Activated CD8-positive, alpha-beta T cell treated with anti-CD3 and anti-CD28 coated beads for 36 hours (primary cell): ENCODE measurements at regions not wholly inside any gene's neighbourhood (a gene's known extent, or its start where the extent isn't known, plus 50 kb on each side); places are given as distances from the start of the nearest gene placed in this dataset.

Experiments
- ATAC-seq: fragments of 200-7000 bp; cut with Tn5 transposase; one replicate; pipeline ENCODE4 v1.10.0; 2021; ENCODE audit warnings: mild to moderate bottlenecking, moderate library complexity
- CTCF ChIA-PET: fragments of 350-600 bp; sonication (Branson Sonifier 250); formaldehyde crosslinking; loops from one replicate; lab custom pipeline; 2021; ENCODE audit warnings: antibody characterized with exemption; lab: Charles Lee
- POLR2A ChIA-PET: fragments of 350-600 bp; sonication (Branson Sonifier 250); formaldehyde crosslinking; loops from one replicate; lab custom pipeline; 2021; ENCODE audit warnings: antibody characterized with exemption; lab: Charles Lee
- DNase-seq: peaks from one replicate; pipeline ENCODE4 v3.0.0-alpha.2; 2020
- H3K27ac Mint-ChIP-seq: one replicate; pipeline ENCODE4 v1.8.0; 2021; ENCODE audit warnings: mild to moderate bottlenecking, mixed read lengths
- H3K27me3 Mint-ChIP-seq: one replicate; pipeline ENCODE4 v1.8.0; 2021; ENCODE audit warnings: mixed read lengths
- H3K36me3 Mint-ChIP-seq: one replicate; pipeline ENCODE4 v1.8.0; 2021; ENCODE audit warnings: low read depth, mixed read lengths
- H3K4me1 Mint-ChIP-seq: one replicate; pipeline ENCODE4 v1.8.0; 2021; ENCODE audit warnings: low read depth, mixed read lengths
- H3K4me3 Mint-ChIP-seq: one replicate; pipeline ENCODE4 v1.8.0; 2021; ENCODE audit warnings: mild to moderate bottlenecking, moderate library complexity, mixed read lengths
- H3K9me3 Mint-ChIP-seq: one replicate; pipeline ENCODE4 v1.8.0; 2021; ENCODE audit warnings: mixed read lengths
- CTCF ChIP-seq: fragments of 200-600 bp; IDR thresholded peaks from one replicate; pipeline ENCODE4 v1.8.0; 2022; ENCODE audit warnings: antibody characterized with exemption, mild to moderate bottlenecking
- intact Hi-C: fragments of 100-400 bp; cut with micrococcal nuclease; formaldehyde crosslinking; loops from one replicate; pipeline ENCODE4 v1.10.0; 2022

DNA sequence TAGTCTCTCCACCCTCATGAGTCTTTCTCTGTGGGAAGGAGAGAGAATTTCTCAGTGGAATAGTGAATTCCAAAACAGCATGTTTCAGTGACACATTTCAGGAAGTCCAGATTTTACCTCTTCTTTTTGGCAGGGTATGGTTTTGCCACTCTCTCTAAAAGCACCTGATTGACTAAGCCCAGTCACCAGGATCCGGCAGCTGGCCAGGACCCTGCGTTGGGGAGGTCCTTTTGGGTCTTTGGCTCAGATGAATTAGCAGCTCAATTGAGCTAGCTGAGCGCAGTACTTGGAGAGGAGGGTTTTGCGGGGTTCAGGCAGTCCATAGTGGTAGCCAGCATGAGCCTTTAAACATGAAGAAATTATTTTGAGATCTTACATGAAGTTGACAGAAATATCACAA is 548.2 kb downstream of the PDCD6IP start:
- ChIA-PET POLR2A (no interaction called here), CTCF (no interaction called here)
- no peak for TF ChIP-seq CTCF
- DNase-seq (no peak), ATAC-seq (no peak)
- no peaks in the 10 kb centered on the region for H3K36me3 Mint-ChIP-seq
- no peaks in the 10 kb centered on the region for H3K9me3 Mint-ChIP-seq
- H3K4me3 Mint-ChIP-seq: no peak overlapping the region
- intact Hi-C loops: no loop called here
- no peaks in the 10 kb centered on the region for H3K27me3 Mint-ChIP-seq
- H3K27ac Mint-ChIP-seq: no peak overlapping the region
- H3K4me1 Mint-ChIP-seq: no peaks in the 10 kb centered on the region

DNA sequence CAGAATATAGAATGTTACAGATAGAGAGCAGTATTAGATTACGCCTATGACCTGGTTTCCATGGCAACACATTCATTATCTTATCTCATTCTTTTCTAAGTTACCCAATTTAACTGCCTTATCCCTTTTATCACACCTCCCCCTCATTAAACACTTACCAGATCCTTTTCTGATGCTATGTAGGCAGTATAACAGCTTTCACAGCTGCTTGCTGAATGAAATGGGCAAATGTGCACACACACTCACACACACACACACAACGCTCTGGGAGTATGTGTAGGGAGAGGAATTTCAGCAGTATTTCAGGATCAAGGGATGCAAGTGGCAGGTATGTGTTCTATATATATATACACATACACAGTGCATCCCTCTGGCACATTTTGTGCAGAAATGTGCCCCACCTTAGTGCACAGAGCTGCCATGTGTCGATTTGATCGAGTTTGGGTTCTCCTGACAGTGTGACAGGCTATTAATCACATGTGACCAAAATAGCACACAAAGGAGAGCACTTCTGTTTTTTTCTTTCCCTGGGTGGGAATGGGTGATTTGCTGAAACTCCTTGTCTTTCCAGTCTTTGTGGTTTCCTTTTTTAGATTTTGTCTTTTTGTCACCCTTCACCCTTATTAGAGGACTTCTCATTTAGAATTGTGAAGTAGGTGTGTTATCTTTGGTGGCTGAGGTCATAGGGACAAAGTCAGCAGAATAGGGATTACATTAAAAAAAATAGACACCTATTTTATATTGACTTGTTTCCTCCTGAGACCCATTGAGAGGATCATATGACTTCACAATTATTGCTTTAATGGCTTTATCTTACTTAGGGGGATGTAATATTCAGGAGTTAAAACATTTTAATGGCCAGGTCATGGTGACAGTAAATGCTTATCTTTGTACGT is 553.7 kb downstream of the PDCD6IP start:
- CTCF ChIA-PET: no interaction called here
- POLR2A ChIA-PET: no interaction called here
- no peak for TF ChIP-seq CTCF
- Mint-ChIP-seq H3K27ac (no peak overlapping the region), H3K4me1 (no peaks in the 10 kb centered on the region), H3K36me3 (no peaks in the 10 kb centered on the region), H3K27me3 (no peaks in the 10 kb centered on the region), H3K4me3 (no peak overlapping the region), H3K9me3 (no peaks in the 10 kb centered on the region)
- no peak for DNase-seq
- no peak for ATAC-seq
- intact Hi-C loops: no loop called here

DNA sequence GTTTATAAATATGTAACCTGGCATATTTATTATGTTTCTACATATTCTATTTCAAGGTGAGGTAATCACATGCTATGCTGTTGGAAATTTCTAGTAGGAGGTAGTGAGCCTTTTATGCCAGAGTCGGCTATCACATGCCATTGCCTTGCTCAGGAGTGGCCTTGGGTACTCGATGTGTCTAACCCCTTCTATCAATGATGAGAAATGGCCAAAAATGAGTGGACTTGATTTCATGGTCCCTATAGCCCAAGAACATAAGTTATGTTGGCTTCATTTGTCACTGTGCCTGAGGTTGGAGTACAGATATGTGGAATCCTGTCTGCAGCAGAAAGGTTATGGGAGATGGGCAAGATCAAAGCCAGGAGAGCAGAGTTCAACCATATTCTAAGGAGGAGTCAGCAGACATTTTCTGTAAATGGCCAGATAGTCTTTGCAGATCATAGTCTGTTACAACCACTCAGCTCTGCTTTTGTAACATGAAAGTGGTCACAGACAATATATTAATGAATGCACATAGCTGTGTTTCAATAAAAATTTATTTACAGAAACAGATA is 554.4 kb downstream of the PDCD6IP start:
- ATAC-seq (no peak), DNase-seq (no peak)
- Mint-ChIP-seq H3K27me3 (no peaks in the 10 kb centered on the region), H3K4me3 (no peak overlapping the region), H3K27ac (no peak overlapping the region), H3K4me1 (no peaks in the 10 kb centered on the region), H3K36me3 (no peaks in the 10 kb centered on the region), H3K9me3 (no peaks in the 10 kb centered on the region)
- intact Hi-C loops: no loop called here
- CTCF ChIA-PET: no interaction called here
- POLR2A ChIA-PET: no interaction called here
- TF ChIP-seq CTCF: no peak

- H3K27me3 Mint-ChIP-seq: peaks cover 2% of the 10 kb centered on the region
- intact Hi-C loops: no loop called here
- no peak for ATAC-seq
- DNase-seq: no peak
- no peak overlapping the region for H3K4me3 Mint-ChIP-seq
- ChIA-PET POLR2A (no interaction called here), CTCF (no interaction called here)
- H3K4me1 Mint-ChIP-seq: peaks cover 6% of the 10 kb centered on the region
- no peak overlapping the region for H3K27ac Mint-ChIP-seq
- TF ChIP-seq CTCF: no peak
- no peaks in the 10 kb centered on the region for H3K9me3 Mint-ChIP-seq
- H3K36me3 Mint-ChIP-seq: no peaks in the 10 kb centered on the region
These were observed 559.0 kb downstream of the PDCD6IP start for GRCh38 chr3:34357461-34357860.

- ATAC-seq: no peak
- POLR2A ChIA-PET: no interaction called here
These were observed 560.6 kb downstream of the PDCD6IP start for GRCh38 chr3:34359064-34359463.

More at GRCh38 chr3:34359064-34359463, 560.6 kb downstream of the PDCD6IP start:
- CTCF ChIA-PET: no interaction called here
- Mint-ChIP-seq H3K27ac (no peak overlapping the region), H3K4me1 (peaks cover 6% of the 10 kb centered on the region), H3K9me3 (no peaks in the 10 kb centered on the region), H3K4me3 (no peak overlapping the region), H3K36me3 (no peaks in the 10 kb centered on the region), H3K27me3 (peaks cover 2% of the 10 kb centered on the region)
- no peak for DNase-seq
- intact Hi-C loops: no loop called here
- no peak for TF ChIP-seq CTCF
